Left renal pelvis (tissue), 4 donors: ENCODE measurements at regions not wholly inside any gene's neighbourhood (a gene's known extent, or its start where the extent isn't known, plus 50 kb on each side); places are given as distances from the start of the nearest gene placed in this dataset.
A peak's percentile ranks its signal among the peaks of the same experiment; 100 is the strongest.
"Not testable (repeated sequence)": the region's sequence is repeated elsewhere in the genome, so short reads cannot be mapped to it uniquely, and the experiment has no call there.

Experiments used
- DNase-seq, 4 donors: peaks; one replicate each; pipeline ENCODE4 v3.0.0-alpha.2; 2013; ENCODE audit warnings: low read depth in 4 of 4, low spot score in 3 of 4

DNA sequence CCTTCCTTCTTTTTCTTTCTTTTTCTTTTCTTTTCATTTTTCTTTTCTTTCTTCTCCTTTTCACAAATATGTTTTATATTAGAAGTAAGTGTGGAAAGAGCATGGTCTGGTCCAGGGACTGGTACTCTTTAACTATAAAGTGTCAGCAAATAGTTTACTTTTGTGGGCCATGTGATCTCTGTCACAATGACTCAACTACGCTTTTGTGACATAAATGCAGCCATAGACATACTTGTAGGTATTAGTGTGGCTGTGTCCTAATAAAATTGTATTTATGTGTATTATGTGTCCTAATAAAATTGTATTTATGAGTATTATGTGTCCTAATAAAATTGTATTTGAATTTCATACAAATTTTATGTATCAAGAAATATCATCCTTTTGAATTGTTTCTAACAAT, 749.1 kb upstream of the ARPP21 start:
- DNase-seq = no peak

DNA sequence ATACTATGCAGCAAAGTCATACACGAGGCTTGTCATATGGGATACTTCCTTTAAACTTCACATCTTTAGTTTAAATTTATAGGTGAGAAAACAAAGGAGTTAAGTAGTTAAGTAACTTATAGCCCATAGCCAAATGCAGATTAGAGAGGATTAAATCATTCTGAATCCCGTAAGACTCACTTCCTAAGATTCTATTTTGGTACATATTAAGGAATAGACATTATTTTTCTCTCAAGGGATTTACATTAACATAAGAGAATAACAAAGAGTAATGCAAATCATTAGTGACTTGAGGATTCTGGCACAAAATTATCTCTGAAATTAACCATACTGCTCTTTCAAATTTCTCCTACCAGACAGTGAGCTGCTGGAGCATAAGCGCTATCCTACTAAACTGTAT, 747.4 kb upstream of the ARPP21 start:
- DNase-seq = no peak

DNA sequence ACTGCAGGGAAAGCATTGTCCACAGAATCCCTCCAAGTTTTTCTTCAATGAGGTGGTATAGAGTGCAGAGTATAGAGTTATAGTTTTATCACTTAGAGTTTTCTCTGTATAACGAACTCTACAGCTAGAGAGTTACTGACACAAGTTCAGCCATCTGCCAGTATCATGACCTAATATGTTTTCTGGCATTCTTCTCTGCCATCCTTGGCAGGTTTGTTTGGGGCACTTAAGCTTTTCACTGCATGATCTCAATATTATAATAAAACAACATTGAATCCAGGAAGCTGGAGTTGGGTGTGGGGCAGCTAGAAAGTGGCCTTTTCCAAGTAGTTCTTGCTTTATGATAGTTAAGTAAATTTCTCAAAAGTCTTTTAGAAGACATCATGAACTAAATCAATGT, 743.5 kb upstream of the ARPP21 start:
- no peak for DNase-seq

DNA sequence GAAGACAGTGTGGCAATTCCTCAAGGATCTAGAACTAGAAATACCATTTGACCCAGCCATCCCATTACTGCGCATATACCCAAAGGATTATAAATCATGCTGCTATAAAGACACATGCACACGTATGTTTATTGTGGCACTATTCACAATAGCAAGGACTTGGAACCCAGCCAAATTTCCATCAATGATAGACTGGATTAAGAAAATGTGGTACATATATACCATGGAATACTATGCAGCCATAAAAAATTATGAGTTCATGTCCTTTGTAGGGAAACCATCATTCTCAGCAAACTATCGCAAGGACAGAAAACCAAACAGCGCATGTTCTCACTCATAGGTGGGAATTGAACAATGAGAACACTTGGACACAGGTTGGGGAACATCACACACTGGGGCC, 729.6 kb upstream of the ARPP21 start:
- not testable (repeated sequence) for DNase-seq

DNA sequence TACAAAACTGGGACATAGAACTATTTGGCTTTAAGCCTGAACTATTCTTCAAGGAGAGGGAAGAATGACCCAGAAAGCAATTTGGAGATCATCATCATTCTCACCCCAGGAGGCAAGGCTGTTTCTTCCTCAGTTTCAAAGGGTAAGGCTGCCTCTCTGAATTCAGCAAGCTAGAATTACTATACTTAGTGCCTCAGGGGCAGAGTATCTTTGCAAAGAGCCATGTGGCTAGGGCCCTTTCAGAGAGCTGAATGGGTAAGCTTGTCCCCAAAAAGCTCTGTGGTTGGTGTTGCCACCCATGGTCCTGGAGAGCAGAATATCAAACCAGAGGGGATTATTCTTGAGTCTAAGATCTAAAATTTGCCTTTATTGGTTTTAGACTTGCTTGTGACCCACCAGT, 720.3 kb upstream of the ARPP21 start:
- DNase-seq = no peak

DNA sequence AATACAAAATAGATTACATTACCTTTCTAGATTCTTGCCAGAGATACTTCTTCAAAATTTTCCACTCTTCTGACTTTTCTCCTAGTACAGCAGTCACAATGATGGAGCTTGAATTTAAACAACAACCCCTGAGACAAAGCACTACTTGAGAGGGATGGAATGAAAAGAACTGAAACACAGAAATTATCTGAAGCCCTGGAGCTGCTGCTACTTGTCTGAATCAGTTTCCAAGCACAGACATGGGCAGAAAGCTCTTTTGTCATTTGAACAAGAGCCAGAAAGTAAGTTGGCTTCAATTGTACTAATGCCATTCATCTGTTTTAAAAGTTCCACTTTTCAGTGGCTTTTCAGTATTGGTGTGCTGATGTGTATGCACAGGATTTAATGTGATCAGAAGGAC, 718.5 kb upstream of the ARPP21 start:
- no peak for DNase-seq

DNA sequence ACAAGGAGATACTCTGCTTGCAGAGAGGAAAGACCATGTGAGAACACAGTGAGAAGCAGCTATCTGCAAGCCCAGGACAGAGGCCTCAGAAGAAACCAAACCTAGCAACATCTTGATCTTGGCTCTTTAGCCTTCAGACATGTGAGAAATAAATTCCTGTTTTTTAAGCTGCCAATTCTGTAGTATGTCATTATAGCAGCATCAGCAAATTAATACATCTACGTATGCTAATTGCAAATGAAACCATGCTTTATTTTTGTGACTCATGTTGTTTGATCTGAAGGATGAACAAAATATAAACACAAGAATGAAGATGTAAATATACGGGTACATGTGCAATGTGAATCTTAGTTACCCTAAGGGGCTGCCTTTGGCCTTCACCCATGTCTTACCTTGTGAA, 714.4 kb upstream of the ARPP21 start:
- DNase-seq = no peak

DNA sequence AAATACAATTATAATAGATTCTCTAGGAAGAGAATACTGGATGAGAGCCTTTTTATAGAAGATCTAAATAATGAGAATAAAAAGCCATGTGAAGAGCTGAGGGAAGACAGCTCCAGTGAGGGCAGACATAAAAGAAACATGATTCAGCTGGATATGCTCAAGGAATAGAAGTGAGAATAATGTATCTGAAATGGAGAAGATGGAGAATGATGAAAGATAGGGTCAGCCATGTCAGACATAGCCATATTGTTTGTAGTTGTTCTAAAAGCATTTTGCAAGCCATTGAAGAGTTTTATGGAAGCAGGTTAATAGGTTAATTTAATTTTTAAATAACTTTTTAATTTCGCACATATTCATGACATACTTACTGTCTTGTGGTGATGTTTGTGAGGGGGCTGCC, 713.5 kb upstream of the ARPP21 start:
- peak in 3 of 4 donors; percentile 10 to 21 (median 18) for DNase-seq

DNA sequence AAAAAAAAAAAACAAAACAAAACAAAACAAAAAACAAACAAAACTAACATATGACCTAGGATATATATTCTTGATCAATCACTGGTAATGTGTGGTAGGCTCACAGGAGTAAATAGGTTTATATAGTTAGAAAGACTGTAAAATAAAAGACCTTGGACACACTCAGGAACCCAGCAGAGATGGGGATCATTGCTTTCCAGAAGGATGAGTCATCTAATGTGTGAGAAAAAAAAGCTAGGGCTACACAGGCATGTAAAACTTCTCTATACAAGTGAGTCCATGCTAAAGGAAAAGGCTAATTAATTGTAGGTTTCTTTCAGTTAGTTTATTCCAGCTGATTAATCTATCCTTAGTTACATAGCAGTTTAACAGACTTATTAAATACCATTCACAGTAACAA, 710.3 kb upstream of the ARPP21 start:
- DNase-seq = no peak

DNA sequence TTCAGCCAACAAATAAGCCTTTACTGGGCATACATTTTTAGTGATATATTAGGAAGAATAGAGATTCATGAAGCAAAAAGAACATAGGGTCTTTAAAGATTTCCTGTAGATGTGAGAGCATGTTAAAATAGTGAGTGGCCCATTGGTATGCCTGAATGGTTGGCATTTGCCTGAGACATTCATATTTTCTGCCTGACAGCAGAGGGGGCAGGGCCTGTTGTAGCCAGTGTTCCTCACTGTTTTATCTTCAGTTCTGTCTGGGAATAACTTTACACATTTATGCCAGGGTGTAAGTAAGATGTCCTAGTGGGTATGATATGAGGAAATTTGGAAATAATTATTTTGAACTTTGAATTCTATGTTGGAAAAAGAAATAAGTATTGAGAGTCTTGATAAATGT, 704.7 kb upstream of the ARPP21 start:
- no peak for DNase-seq

DNA sequence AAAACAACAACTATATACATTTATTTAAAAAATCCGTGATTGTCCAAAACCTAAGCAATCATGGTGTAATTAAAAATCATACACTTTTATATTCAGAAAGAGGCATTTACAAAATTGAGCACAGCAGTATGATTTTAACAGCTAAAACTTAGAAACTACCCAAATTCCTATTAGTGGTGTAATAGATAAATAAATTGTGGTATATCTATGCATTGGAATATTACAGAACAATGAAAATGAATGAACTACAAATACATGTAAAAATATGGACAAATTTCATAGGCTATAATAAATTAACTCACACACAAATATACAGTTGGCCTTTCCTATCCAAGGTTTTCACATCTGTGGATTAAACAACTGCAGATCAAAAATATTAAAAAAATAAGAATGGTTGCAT, 700.5 kb upstream of the ARPP21 start:
- no peak for DNase-seq

DNA sequence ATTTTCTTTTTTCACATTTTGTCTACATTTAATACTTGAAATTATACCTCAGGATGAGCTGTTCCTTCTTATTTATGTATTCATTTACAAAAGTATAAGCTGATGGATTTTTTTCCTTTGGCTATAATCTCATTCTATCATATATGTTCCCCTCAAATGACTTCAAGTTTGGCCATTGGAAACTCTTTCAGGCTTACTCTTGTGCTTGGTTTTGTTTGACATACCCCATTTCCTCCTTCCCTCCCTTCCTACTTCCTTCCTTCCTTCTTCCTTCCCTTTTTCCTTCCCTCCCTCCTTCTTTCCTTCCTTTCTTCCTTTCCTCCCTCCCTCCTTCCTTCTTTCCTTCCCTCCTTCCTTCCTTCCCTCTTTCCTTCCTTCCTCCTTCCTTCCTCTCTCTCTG, 697.1 kb upstream of the ARPP21 start:
- no peak for DNase-seq

DNA sequence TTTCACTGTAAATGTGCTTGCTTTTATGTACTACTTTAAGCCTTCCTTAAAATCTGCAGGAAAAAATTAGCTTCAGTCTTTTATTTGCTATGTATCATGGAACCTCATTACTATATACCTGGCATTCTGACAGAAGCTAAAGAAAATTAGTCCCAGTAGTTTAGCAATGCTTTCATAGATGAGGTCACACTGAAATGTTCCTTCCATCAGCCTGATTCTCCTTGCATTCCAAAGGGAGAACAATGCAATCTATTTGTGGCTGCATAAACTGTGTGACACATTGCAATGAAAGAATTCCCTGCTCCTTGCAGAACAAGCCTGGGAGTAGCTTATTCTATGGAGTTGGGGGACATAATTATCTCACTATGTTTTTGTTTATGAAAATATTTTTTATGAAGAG, 691.5 kb upstream of the ARPP21 start:
- no peak for DNase-seq

DNA sequence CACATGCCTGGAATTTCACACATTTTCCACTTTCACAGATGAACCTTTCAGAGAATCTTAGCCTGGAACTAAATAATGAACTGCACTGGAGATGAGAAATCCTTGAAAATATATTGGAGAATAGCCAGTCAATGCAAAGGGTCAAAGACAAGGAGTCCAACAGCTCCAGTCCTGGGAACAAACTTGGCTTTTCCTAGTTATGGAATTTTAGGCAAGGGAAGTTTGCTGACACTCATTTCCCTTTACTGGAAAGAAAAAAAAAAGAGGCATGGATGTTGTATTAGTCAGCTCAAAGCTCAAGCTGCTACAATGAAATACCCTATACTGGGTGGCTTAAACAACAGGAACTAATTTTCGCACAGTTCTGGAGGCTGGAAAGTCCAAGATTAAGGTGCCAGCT, 690.8 kb upstream of the ARPP21 start:
- no peak for DNase-seq

DNA sequence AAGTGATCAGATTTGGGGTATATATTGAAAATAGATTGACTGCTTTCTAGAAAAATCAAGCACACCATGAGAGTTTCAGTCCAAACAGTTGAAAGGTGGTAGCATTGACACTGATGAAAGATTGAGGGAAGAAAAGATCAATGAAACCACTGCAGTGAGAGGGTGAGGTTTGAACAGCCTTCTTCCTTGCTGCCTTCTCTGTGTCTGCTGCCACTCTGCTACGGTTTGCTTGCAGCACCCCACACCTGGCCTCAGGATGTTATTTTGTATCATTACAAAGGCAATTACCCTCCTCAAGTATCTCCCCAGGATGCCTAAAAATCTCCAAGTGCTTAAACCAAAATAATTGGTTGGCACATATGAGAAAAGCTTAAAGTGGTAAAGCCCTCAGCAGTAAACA, 683.6 kb upstream of the ARPP21 start:
- no peak for DNase-seq

DNA sequence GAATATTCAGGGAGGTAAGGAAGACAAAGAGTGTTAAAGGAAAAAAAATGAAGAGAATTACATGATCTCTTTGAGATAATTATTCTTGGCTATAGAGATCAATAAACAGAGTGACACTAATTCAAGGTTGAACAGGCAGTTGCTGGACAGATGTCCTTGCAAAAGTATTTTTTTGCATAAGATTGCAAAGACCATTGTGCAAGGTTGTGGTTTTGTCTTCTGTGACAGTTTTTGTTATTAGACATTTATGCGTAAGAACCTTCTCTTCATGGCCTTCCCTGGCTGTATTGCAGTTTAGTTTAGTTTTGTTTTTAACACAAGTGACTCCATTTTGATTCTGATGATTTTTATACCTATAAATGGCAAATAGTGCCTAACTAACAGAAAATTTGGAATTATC, 682.8 kb upstream of the ARPP21 start:
- DNase-seq = no peak

DNA sequence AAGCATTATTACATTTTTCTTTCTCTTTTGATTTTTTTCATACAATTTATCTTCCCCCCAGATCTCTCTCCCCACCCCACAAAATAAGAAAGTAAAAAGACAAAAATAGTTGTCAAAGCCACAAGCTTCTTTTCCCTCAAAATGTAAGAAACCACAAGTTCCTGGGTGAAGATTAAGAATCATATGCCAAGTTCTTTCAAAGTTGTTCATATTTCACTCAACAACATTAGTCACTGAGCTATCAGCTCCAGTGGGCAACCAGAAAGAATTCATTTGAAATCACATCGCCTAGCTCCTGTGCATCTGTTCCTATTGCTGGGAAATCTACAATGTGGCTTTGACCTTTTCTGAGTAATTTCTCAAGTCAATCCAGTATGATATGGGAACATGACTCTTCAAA, 681.6 kb upstream of the ARPP21 start:
- DNase-seq = no peak

DNA sequence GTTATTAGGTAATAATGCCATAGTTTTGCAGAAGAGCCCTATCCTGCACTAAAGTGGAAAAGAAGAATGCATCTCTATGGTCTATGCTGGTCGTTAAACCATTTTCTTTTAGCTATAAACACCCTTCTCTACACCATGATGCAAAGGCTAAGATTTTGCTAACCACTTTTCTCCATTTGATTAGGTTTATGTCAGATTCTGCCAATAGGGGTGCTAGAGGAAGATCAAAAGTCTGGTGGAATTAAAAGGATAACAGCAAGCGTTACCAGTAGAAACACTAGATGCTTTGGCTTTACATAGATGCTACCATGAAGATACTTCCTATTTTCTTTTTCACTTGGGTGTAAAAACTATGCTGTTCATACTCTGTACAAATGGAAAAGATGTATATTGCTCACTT, 669.8 kb upstream of the ARPP21 start:
- DNase-seq = no peak

DNA sequence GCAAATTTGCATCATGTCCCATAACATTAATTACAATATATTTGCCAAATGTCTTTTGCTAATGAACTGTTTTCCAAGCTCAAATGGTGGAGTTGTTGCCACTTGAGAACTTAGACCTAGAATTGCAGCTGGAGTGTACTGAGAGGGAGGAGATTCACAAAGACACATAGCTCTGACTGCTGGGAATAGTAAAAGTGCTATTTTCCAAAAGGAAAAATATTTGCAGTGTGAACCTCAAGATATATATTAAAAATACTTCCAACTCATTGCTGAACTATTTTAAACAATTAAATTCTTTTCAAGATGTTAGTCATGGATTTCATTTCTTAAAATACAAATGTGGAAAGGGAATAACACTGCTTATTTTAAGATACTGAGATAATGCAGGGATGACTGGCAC, 666.8 kb upstream of the ARPP21 start:
- no peak for DNase-seq

DNA sequence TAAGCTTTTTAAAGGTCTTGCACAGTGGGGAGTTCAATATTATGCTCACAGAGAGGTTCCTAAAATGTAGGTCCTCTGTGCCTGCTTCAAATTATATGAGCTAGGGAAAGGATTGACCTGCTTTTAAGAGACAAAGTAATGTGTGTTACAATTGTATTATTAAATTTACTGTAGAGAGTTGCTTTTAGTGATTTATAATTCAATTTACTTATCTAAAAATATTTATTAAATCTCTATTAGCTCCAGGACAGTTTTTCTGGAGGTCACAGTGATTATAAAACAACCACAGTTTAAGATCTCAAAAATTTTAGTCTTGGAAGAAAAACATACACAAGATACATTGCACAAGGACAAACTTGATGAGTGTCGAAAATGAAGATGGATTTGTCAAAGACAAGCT, 665.7 kb upstream of the ARPP21 start:
- no peak for DNase-seq

DNA sequence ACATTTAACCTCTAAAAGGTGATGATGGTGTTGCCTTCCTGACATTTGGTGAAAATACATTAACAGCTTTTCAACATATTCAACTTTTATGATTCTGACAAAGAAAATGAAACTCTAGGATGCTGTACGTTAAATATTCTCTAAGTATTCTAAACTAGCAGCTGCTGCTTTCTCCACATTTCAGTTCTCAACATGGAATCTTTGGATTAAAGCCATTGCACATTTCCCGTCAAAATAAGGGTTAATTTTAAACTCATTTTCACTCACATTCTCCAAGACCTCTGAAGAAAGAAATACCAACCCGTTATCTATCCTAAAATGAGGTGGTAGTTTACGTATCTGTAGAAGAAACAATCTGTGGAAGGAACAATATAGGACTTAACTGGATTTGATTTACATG, 655.7 kb upstream of the ARPP21 start:
- no peak for DNase-seq

DNA sequence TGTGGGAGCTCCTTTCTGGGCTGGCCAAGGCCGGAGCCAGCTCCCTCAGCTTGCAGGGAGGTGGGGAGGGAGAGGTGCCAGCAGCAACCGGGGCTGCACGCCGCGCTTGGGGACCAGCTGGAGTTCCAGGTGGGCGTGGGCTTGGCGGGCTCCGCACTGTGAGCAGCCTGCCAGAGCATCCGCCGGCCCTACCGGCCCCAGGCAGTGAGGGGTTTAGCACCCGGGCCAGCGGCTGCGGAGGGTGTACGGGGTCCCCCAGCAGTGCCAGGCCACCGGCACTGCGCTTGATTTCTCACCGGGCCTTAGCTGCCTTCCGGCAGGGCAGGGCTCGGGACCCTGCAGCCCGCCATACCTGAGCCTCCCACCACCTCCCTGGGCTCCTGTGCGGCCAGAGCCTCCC, 651.0 kb upstream of the ARPP21 start:
- no peak for DNase-seq

DNA sequence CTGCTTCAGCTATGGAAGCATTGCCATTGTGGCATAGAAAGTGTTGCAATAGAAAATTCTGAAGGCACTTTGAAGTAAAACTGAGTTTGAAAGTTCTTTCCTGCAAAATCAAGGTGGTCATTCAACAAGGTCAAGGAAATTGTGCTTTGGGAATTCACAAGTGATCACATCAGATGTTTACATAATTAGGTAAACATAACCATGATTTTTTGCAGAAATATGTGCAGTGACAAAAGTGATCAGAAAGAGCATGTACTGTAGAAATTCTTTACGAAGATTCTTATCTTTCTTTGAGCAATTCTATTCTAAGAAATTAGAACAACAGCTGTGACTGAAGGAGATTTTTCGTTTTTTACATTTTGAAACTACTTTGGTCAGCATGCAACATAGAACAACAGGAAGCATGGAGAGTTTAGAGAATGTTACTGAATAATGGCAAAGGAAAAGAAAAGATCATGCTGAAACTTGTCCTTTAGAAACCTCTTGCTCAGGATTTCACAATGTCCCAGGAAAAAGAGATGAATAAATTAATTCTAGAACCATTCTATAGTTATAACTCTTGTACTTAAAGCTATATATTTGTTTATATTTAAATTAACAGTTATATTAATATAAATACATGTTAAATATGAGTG, 643.4 kb upstream of the ARPP21 start:
- no peak for DNase-seq

DNA sequence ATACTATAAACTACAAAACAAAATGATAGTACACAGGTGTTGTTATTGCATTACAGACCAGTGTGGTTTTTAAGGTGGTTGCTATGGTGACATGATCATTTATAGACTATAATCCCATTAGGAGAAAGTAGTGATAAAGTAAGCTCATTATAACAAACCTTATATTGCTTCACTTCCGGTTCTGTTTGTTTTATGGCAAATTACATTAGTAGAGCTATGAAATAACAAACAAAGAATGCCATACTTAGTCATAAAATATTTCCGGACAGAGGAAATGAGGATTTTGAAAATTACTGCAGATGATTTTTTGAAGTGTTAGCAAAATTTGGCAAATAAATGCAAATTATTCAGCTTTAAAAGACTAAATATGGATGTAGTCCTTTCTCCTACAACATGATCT, 640.4 kb upstream of the ARPP21 start:
- no peak for DNase-seq
